GM12878 (cell line): ENCODE measurements at regions not wholly inside any gene's neighbourhood (a gene's known extent, or its start where the extent isn't known, plus 50 kb on each side); places are given as distances from the start of the nearest gene placed in this dataset.

ENCODE experiments used
- ATAC-seq: fragments of 200-7000 bp; cut with Tn5 transposase; 3 replicates; pipeline ENCODE4 v1.9.1; 2020; ENCODE audit warnings: mild to moderate bottlenecking, moderate library complexity
- BruUV-seq: library from RNA; stranded (reverse); fragments of 400-500 nt; replicated peaks from 2 replicates; lab custom pipeline; 2021; lab: Mats Ljungman, UMichigan
- CTCF ChIA-PET: fragments of 300-600 bp; sonication (Branson Sonifier 250); formaldehyde crosslinking; extraction: SDS; loops from one replicate; lab custom pipeline; 2021; ENCODE audit warnings: inconsistent platforms; lab: Yijun Ruan, JAX
- POLR2A ChIA-PET: fragments of 350-600 bp; formaldehyde crosslinking; extraction: SDS; loops from one replicate; lab custom pipeline; 2021; ENCODE audit warnings: inconsistent platforms; lab: Charles Lee
- RAD21 ChIA-PET: fragments of 300-600 bp; sonication (Branson Sonifier 250); formaldehyde crosslinking; loops from one replicate; lab custom pipeline; 2023; ENCODE audit warnings: antibody characterized with exemption; ENCODE audit not compliant: unreplicated experiment; lab: Charles Lee
- SMC1A ChIA-PET: fragments of 300-600 bp; sonication (Branson Sonifier 250); formaldehyde crosslinking; loops from one replicate; lab custom pipeline; 2023; ENCODE audit not compliant: unreplicated experiment, uncharacterized antibody; lab: Charles Lee
- DNase-seq: peaks from one replicate; pipeline ENCODE4 v3.0.0-alpha.2; 2011; ENCODE audit warnings: low read depth, low spot score
- FAIRE-seq: peaks from 3 replicates; lab custom pipeline; 2011; peaks lifted over from hg19 to GRCh38; lab: Jason Lieb, UNC
- H2AFZ ChIP-seq: 2 replicates; pipeline ENCODE4 v1.6.0; 2011; ENCODE audit warnings: low read depth, low read length, control low read depth; ENCODE audit not compliant: control insufficient read depth
- H3K27ac ChIP-seq: 2 replicates; pipeline ENCODE4 v1.5.1; 2011; ENCODE audit warnings: control low read depth; ENCODE audit not compliant: control insufficient read depth, insufficient read depth
- H3K27me3 ChIP-seq, 2 experiments: replicated peaks in 1 of 2; 2 replicates each; pipeline versions ENCODE4 v1.6.0 to v1.6.1; 2011; ENCODE audit warnings: low read length in 1 of 2; ENCODE audit not compliant: control insufficient read depth in 2 of 2, insufficient read depth in 2 of 2
- H3K36me3 ChIP-seq, 2 experiments: 2 replicates each; pipeline ENCODE4 v1.5.1; 2011; ENCODE audit warnings: low read length in 1 of 2; ENCODE audit not compliant: control insufficient read depth in 2 of 2, insufficient read depth in 2 of 2
- H3K4me1 ChIP-seq: 2 replicates; pipeline ENCODE4 v1.6.1; 2011; ENCODE audit warnings: mild to moderate bottlenecking, low read length, moderate library complexity, mixed read lengths; ENCODE audit not compliant: control insufficient read depth, insufficient read depth
- H3K4me2 ChIP-seq: 2 replicates; pipeline ENCODE4 v1.6.0; 2011; ENCODE audit warnings: control low read depth; ENCODE audit not compliant: control insufficient read depth, insufficient read depth
- H3K4me3 ChIP-seq: fragments of 200-600 bp; sonication (generic); 2 replicates; pipeline ENCODE4 v1.5.1; 2016
- H3K79me2 ChIP-seq: 2 replicates; pipeline ENCODE4 v1.6.0; 2011; ENCODE audit warnings: low read length; ENCODE audit not compliant: control insufficient read depth, insufficient read depth
- H3K9ac ChIP-seq: 2 replicates; pipeline ENCODE4 v1.8.0; 2011; ENCODE audit warnings: low read length, control low read depth, mixed read lengths; ENCODE audit not compliant: control insufficient read depth, insufficient read depth
- H3K9me3 ChIP-seq: replicated peaks from 3 replicates; pipeline ENCODE4 v1.5.1; 2011; ENCODE audit warnings: mild to moderate bottlenecking, low read length; ENCODE audit not compliant: control insufficient read depth, insufficient read depth
- H4K20me1 ChIP-seq: 2 replicates; pipeline ENCODE4 v1.6.0; 2011; ENCODE audit not compliant: control insufficient read depth, insufficient read depth
- BCL11A ChIP-seq: IDR thresholded peaks from 2 replicates; pipeline ENCODE4 v1.6.1; 2011; ENCODE audit warnings: low read depth, low read length
- CBFB ChIP-seq: IDR thresholded peaks from 2 replicates; pipeline ENCODE4 v1.6.1; 2016; ENCODE audit warnings: antibody characterized with exemption, low read depth
- CHD1 ChIP-seq: IDR thresholded peaks from 2 replicates; pipeline ENCODE4 v1.6.1; 2012; ENCODE audit warnings: low read depth, low read length, improper control_type of control experiment
- CHD4 ChIP-seq: fragments of 200-600 bp; sonication (generic); IDR thresholded peaks from 2 replicates; pipeline ENCODE4 v1.6.1; 2016; ENCODE audit warnings: mild to moderate bottlenecking
- ELK1 ChIP-seq: IDR thresholded peaks from 2 replicates; pipeline ENCODE4 v1.6.1; 2012; ENCODE audit warnings: low read depth, low read length, improper control_type of control experiment
- EZH2 ChIP-seq: IDR thresholded peaks from 2 replicates; pipeline ENCODE4 v1.6.1; 2012; ENCODE audit warnings: low read depth, mild to moderate bottlenecking, control low read depth, inconsistent platforms, low read length, borderline replicate concordance; ENCODE audit not compliant: control insufficient read depth
- FOS ChIP-seq: IDR thresholded peaks from 3 replicates; pipeline ENCODE4 v1.6.1; 2011; ENCODE audit warnings: borderline replicate concordance; ENCODE audit not compliant: insufficient read length; ENCODE audit errors: extremely low read depth
- HDAC6 ChIP-seq: fragments of 200-600 bp; sonication (generic); IDR thresholded peaks from one replicate; pipeline ENCODE4 v1.8.0; 2017; ENCODE audit warnings: antibody characterized with exemption; ENCODE audit not compliant: unreplicated experiment
- IRF4 ChIP-seq: IDR thresholded peaks from 2 replicates; pipeline ENCODE4 v1.6.1; 2011; ENCODE audit warnings: low read depth, low read length
- KDM1A ChIP-seq: fragments of 200-600 bp; sonication (generic); IDR thresholded peaks from 2 replicates; pipeline ENCODE4 v1.6.1; 2016; ENCODE audit warnings: borderline replicate concordance
- NFXL1 ChIP-seq: fragments of 450-650 bp; IDR thresholded peaks from 2 replicates; pipeline ENCODE4 v1.6.1; 2017; ENCODE audit warnings: antibody characterized with exemption, mild to moderate bottlenecking, borderline replicate concordance
- PML ChIP-seq: IDR thresholded peaks from 2 replicates; pipeline ENCODE4 v1.6.1; 2012; ENCODE audit warnings: low read length, inconsistent platforms
- RAD51 ChIP-seq: fragments of 450-650 bp; IDR thresholded peaks from 2 replicates; pipeline ENCODE4 v1.6.1; 2016; ENCODE audit warnings: moderate library complexity, mild to moderate bottlenecking, inconsistent platforms
- SRF ChIP-seq, 2 experiments: IDR thresholded peaks; 2 replicates each; pipeline ENCODE4 v1.6.1; 2011; ENCODE audit warnings: low read depth in 2 of 2, low read length in 2 of 2, mild to moderate bottlenecking in 1 of 2, moderate library complexity in 1 of 2
- TARDBP ChIP-seq: IDR thresholded peaks from 2 replicates; pipeline ENCODE4 v1.6.1; 2016; ENCODE audit warnings: borderline replicate concordance
- USF2 ChIP-seq: IDR thresholded peaks from 2 replicates; pipeline ENCODE4 v1.6.1; 2011; ENCODE audit warnings: low read depth, low read length, improper control_type of control experiment, borderline replicate concordance
- ZNF274 ChIP-seq: IDR thresholded peaks from one replicate; pipeline ENCODE4 v1.8.0; 2011; ENCODE audit not compliant: insufficient read length, insufficient read depth
- WGBS: methylation state at CpG from one replicate; pipeline ENCODE4 v1.1.6; 2016; ENCODE audit warnings: low lambda C conversion rate; ENCODE audit not compliant: insufficient replicate concordance, insufficient coverage; ENCODE audit errors: missing lambda C conversion rate; 5-methylcytosine and 5-hydroxymethylcytosine counted together
- in situ Hi-C: fragments of 300-500 bp; cut with MboI; formaldehyde crosslinking; loops from 9 replicates; pipeline ENCODE4 v1.14.3; 2018; ENCODE audit warnings: mixed read lengths
- intact Hi-C: fragments of 100-400 bp; cut with micrococcal nuclease; formaldehyde crosslinking; loops from one replicate; pipeline ENCODE4 v1.14.2; 2022; ENCODE audit not compliant: unreplicated experiment
- TF ChIP-seq, protein P1 (sequence below): fragments of 450-650 bp; IDR thresholded peaks from 2 replicates; pipeline ENCODE4 v1.6.1; 2018; ENCODE audit warnings: borderline replicate concordance, mild to moderate bottlenecking; ENCODE audit not compliant: partially characterized antibody

- ChIA-PET RAD21 (no interaction called here), POLR2A (interaction anchor here (0.6 kb wide), 1 partner anchor 18 kb away, joined by 4 read pairs; no protein-coding TSS in a partner anchor), CTCF (interaction anchor here (1.4 to 1.5 kb wide), 2 partner anchors 10 to 18 kb away, joined by 3 to 4 read pairs; no protein-coding TSS in a partner anchor), SMC1A (interaction anchor here (0.8 to 6.2 kb wide), 4 partner anchors 38 to 141 kb away, joined by 3 to 24 read pairs (median 6); no protein-coding TSS in a partner anchor)
- DNase-seq (no peak), ATAC-seq (no peak), FAIRE-seq (no peak)
- Histone ChIP-seq H3K36me3 (0 out of 4 replicates have a peak, but pooled peaks cover 0 to 4% of the 10 kb centered on the region in 2 experiments), H3K9ac (no peak overlapping the region), H3K4me2 (no peak overlapping the region), H3K4me3 (no peak overlapping the region), H3K9me3 (no peaks in the 10 kb centered on the region), H3K4me1 (0 out of 2 replicates have a peak, but pooled peaks cover 5% of the 10 kb centered on the region), H4K20me1 (no peaks in the 10 kb centered on the region), H2AFZ (no peak overlapping the region), H3K27me3 (no peaks in the 10 kb centered on the region), H3K79me2 (no peaks in the 10 kb centered on the region), H3K27ac (no peak overlapping the region)
- no TSS peak for BruUV-seq
- in situ Hi-C loops (no loop called here), intact Hi-C loops (no loop called here)
- no peak for TF ChIP-seq CHD1
- TF ChIP-seq ZNF274 = no peak
- no peak for TF ChIP-seq RAD51
- TF ChIP-seq ELK1 = no peak
- TF ChIP-seq CBFB = no peak
- no peak for TF ChIP-seq SRF (IDR thresholded peaks at IDR 0.05; ENCODE audit: low read depth in 2 of 2, low read length in 2 of 2)
- TF ChIP-seq HDAC6 = no peak
- no peak for TF ChIP-seq BCL11A
- no peak for TF ChIP-seq NFXL1
- TF ChIP-seq, protein P1, sequence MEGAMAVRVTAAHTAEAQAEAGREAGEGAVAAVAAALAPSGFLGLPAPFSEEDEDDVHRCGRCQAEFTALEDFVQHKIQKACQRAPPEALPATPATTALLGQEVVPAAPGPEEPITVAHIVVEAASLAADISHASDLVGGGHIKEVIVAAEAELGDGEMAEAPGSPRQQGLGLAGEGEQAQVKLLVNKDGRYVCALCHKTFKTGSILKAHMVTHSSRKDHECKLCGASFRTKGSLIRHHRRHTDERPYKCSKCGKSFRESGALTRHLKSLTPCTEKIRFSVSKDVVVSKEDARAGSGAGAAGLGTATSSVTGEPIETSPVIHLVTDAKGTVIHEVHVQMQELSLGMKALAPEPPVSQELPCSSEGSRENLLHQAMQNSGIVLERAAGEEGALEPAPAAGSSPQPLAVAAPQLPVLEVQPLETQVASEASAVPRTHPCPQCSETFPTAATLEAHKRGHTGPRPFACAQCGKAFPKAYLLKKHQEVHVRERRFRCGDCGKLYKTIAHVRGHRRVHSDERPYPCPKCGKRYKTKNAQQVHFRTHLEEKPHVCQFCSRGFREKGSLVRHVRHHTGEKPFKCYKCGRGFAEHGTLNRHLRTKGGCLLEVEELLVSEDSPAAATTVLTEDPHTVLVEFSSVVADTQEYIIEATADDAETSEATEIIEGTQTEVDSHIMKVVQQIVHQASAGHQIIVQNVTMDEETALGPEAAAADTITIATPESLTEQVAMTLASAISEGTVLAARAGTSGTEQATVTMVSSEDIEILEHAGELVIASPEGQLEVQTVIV = no peak
- no peak for TF ChIP-seq PML
- no peak for TF ChIP-seq KDM1A
- TF ChIP-seq USF2 = no peak
- no peak for TF ChIP-seq TARDBP
- TF ChIP-seq IRF4 = no peak
- no peak for TF ChIP-seq CHD4
- no peak for TF ChIP-seq FOS
- TF ChIP-seq EZH2 = no peak
- 94% methylated on average over 4 of the region's 4 CpGs for WGBS
Measured at GRCh38 chr13:73989244-73989843, 144.9 kb downstream of the KLF12 start.
